Left ventricle myocardium inferior (tissue), 1 donor: ENCODE measurements at regions not wholly inside any gene's neighbourhood (a gene's known extent, or its start where the extent isn't known, plus 50 kb on each side); places are given as distances from the start of the nearest gene placed in this dataset.

ENCODE experiments used
- DNase-seq: peaks from one replicate; pipeline ENCODE4 v3.0.0-alpha.2; 2020
- H3K27ac ChIP-seq: fragments of 200-600 bp; replicated peaks from 2 replicates; pipeline ENCODE4 v1.8.0; 2021
- H3K27me3 ChIP-seq: fragments of 200-600 bp; 2 replicates; pipeline ENCODE4 v1.8.0; 2021; ENCODE audit warnings: low read depth
- H3K36me3 ChIP-seq: fragments of 200-600 bp; 2 replicates; pipeline ENCODE4 v1.8.0; 2021
- H3K4me1 ChIP-seq: fragments of 200-600 bp; 2 replicates; pipeline ENCODE4 v1.8.0; 2021
- H3K4me3 ChIP-seq: fragments of 200-600 bp; 2 replicates; pipeline ENCODE4 v1.8.0; 2021; ENCODE audit warnings: mild to moderate bottlenecking, moderate library complexity
- H3K9me3 ChIP-seq: fragments of 200-600 bp; replicated peaks from 2 replicates; pipeline ENCODE4 v1.8.0; 2021
- CTCF ChIP-seq: fragments of 200-600 bp; IDR thresholded peaks from 2 replicates; pipeline ENCODE4 v1.8.0; 2021; ENCODE audit warnings: antibody characterized with exemption, mild to moderate bottlenecking, borderline replicate concordance
- intact Hi-C: fragments of 100-400 bp; cut with micrococcal nuclease; formaldehyde crosslinking; loops from one replicate; pipeline ENCODE4 v1.11.0; 2022
- donor health status: DM: no; HTN: yes; CAD: no; lungs with severe emphysema.

GRCh38 chr5:74237571-74238145, 402.9 kb downstream of the ENC1 start:
- Histone ChIP-seq H3K4me3 (no peak overlapping the region), H3K27me3 (no peaks in the 10 kb centered on the region), H3K27ac (no peak overlapping the region), H3K4me1 (peaks cover 11% of the 10 kb centered on the region), H3K36me3 (no peaks in the 10 kb centered on the region), H3K9me3 (no peaks in the 10 kb centered on the region)
- DNase-seq = no peak
- no peak for TF ChIP-seq CTCF
- intact Hi-C loops = no loop called here

DNA sequence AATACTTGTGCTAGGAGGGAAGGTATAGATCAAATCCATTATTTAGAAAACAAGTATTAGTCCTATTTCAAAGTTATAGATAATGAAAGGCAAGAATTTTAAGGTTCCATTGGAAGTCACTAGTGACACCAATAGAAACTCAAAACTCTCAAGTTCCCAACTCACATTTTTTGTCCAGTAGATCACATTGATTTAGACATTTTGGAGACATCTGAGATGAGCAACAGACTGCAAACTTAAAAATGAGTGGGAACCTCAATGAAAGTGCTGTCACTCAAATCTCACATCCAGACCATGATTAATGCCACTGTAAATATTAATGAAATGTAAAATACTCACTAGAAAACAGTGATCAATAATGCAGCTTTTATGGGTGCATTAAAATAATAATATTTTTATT, 405.0 kb downstream of the ENC1 start:
- Histone ChIP-seq H3K4me3 (no peak overlapping the region), H3K4me1 (peaks cover 1% of the 10 kb centered on the region), H3K9me3 (no peaks in the 10 kb centered on the region), H3K27me3 (no peaks in the 10 kb centered on the region), H3K36me3 (no peaks in the 10 kb centered on the region), H3K27ac (no peak overlapping the region)
- no peak for TF ChIP-seq CTCF
- intact Hi-C loops = no loop called here
- DNase-seq = no peak

DNA sequence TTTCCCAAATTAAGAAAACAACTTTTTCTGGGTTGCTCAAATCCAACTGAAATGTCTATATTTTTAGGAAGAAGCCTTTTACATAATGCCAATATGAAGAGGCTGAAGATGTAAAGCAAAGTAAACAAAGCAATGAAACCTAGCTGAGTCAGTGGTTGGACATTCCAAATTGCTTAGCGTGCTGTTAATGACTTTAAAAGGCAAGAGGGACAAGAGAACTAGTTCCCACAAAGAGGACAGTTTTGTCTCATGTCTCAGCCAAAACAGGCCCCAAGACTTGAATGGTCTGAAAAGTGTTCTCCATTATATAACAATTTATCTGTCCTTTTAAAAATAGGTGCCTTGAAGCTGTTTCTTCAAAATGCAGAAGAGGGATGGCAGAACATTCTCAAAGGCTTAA, 407.0 kb downstream of the ENC1 start:
- no peaks in the 10 kb centered on the region for H3K27me3 ChIP-seq
- no peaks in the 10 kb centered on the region for H3K36me3 ChIP-seq
- H3K4me3 ChIP-seq = no peak overlapping the region
- H3K4me1 ChIP-seq = no peaks in the 10 kb centered on the region
- no peak for TF ChIP-seq CTCF
- no peaks in the 10 kb centered on the region for H3K9me3 ChIP-seq
- DNase-seq = no peak
- no peak overlapping the region for H3K27ac ChIP-seq
- intact Hi-C loops = no loop called here

DNA sequence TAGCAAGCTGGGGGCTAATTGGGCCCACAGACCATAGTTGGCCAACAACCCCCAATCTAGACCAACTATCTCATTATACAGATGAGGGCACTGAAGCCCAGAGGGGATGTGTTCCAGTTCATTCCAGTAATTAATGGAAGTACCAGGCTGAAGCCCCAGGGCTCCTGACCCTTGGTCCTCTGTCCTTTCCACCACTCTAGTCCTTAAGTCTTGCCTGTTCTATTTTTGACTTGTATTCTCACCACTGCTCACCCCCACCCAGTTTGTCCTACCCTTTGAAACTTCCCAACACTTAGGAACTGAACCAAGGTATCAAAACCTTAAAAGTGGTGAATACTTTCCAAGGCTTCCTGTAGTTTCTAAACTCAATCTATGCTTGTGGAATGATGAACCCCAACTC, 407.4 kb downstream of the ENC1 start:
- no peak for DNase-seq
- Histone ChIP-seq H3K4me1 (no peaks in the 10 kb centered on the region), H3K36me3 (no peaks in the 10 kb centered on the region), H3K9me3 (no peaks in the 10 kb centered on the region), H3K4me3 (no peak overlapping the region), H3K27me3 (no peaks in the 10 kb centered on the region), H3K27ac (no peak overlapping the region)
- no peak for TF ChIP-seq CTCF
- intact Hi-C loops = no loop called here

DNA sequence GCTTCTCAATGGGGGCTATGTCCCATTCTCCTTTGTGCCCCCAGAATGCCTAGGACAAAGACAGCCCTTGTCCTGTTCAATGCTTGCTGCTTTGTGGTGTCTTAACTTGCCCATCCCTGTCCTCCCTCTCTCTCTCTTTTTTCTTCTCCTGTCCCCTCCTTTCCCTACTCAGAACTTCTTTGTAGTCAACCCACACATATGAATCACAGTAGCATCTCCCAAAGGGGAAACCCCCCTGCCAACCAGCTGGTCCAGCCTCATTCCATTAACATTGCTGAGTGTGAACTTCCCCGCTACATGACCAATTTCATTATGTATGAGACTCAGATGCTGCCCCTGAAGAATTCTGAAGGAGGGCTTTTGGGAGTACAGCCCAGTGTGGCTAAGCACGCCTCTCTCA, 408.3 kb downstream of the ENC1 start:
- H3K27me3 ChIP-seq = peaks cover 3% of the 10 kb centered on the region
- intact Hi-C loops = no loop called here
- H3K4me3 ChIP-seq = no peak overlapping the region
- TF ChIP-seq CTCF = no peak
- no peak overlapping the region for H3K27ac ChIP-seq
- H3K4me1 ChIP-seq = no peaks in the 10 kb centered on the region
- no peaks in the 10 kb centered on the region for H3K36me3 ChIP-seq
- no peaks in the 10 kb centered on the region for H3K9me3 ChIP-seq
- DNase-seq = no peak

DNA sequence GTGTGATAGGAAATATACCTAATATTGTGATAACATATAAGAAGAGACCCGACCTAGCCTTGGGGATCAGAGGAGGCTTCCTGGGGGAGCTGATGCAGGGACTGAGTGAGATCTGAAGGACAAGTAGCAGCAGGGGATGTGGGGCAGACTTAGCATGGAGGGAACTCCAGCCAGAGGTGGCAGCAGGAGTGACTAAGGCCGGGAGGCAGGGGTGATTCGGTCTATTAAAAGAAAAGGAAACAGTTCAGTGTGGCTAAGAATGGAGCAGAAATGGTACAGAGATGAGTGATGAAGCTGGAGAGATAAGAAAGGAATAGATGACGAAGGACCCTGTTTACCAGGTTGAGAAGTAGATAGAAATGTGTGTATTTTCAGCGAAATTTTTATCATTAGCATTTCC, 408.8 kb downstream of the ENC1 start:
- DNase-seq = no peak
- no peaks in the 10 kb centered on the region for H3K36me3 ChIP-seq
- no peak overlapping the region for H3K4me3 ChIP-seq
- no peaks in the 10 kb centered on the region for H3K9me3 ChIP-seq
- no peak overlapping the region for H3K27ac ChIP-seq
- peaks cover 3% of the 10 kb centered on the region for H3K27me3 ChIP-seq
- intact Hi-C loops = no loop called here
- no peak for TF ChIP-seq CTCF
- no peaks in the 10 kb centered on the region for H3K4me1 ChIP-seq
